ENCODE measurements at regions not wholly inside any gene's neighbourhood (a gene's known extent, or its start where the extent isn't known, plus 50 kb on each side); places are given as distances from the start of the nearest gene placed in this dataset.

DNA sequence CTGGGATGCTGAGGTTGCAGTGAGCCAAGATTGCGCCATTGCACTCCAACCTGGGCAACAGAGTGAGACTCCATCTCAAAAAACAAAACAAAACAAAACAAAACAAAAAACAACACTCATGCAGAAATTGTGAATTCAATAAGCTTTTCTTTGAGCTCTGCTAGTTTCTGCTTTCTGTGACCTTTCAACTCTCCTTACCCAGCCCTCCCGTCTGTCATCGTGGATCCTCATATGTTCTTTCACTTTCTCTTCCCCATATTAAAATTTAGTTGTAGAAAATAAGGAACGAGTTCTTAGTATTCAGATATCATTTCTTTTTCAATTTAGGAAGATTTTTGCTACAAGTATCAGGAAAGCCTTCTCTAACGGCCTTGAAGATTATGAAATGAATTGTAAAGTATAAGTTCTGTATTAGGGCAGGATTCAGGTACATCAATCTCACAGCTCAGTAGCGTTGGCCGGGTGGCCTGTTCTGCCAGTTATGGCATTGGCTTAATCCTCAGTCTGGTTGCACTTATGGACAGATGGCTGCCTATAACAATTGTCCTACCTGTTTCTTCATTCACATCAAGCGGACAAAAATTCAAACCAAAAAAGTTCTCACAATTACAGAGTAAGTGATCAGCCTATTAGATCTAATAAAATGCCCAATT is 1167.0 kb downstream of the SORCS3 start:
- H3K36me3 ChIP-seq (ENCODE audit: control insufficient read depth, insufficient read depth, low read length): no peaks in the 10 kb centered on the region
- no peaks in the 10 kb centered on the region for H3K9me3 ChIP-seq (ENCODE audit: control insufficient read depth, insufficient read depth, low read depth, low read length)
- DNase-seq (ENCODE audit: low read depth, low spot score): no peak
- no peaks in the 10 kb centered on the region for H3K27me3 ChIP-seq (ENCODE audit: control insufficient read depth, insufficient read depth, low read length)
- CTCF ChIA-PET: no interaction called here
- POLR2A ChIA-PET: no interaction called here
- intact Hi-C loops (cut with micrococcal nuclease; ENCODE audit: unreplicated experiment) (no loop called here), in situ Hi-C loops (cut with HindIII; ENCODE audit: low pct_unique_long_range_greater_than_20kb, low sequenced_read_pairs) (no loop called here)
- no TSS peak for BruUV-seq (replicated peaks)
- ATAC-seq: no peak
- no peak overlapping the region for H3K27ac ChIP-seq (ENCODE audit: low read length)
- TF ChIP-seq SIN3A (IDR thresholded peaks at IDR 0.05; ENCODE audit: borderline replicate concordance, insufficient read depth, low read depth, low read length) (no peak), TCF7L2 (IDR thresholded peaks at IDR 0.05; ENCODE audit: low read depth, low read length) (no peak), POLR2AphosphoS5 (IDR thresholded peaks at IDR 0.05; ENCODE audit: low read depth, low read length) (no peak)
- TF ChIP-seq, protein P1, sequence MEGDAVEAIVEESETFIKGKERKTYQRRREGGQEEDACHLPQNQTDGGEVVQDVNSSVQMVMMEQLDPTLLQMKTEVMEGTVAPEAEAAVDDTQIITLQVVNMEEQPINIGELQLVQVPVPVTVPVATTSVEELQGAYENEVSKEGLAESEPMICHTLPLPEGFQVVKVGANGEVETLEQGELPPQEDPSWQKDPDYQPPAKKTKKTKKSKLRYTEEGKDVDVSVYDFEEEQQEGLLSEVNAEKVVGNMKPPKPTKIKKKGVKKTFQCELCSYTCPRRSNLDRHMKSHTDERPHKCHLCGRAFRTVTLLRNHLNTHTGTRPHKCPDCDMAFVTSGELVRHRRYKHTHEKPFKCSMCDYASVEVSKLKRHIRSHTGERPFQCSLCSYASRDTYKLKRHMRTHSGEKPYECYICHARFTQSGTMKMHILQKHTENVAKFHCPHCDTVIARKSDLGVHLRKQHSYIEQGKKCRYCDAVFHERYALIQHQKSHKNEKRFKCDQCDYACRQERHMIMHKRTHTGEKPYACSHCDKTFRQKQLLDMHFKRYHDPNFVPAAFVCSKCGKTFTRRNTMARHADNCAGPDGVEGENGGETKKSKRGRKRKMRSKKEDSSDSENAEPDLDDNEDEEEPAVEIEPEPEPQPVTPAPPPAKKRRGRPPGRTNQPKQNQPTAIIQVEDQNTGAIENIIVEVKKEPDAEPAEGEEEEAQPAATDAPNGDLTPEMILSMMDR (IDR thresholded peaks at IDR 0.05): no peak
- TF ChIP-seq, protein P2, sequence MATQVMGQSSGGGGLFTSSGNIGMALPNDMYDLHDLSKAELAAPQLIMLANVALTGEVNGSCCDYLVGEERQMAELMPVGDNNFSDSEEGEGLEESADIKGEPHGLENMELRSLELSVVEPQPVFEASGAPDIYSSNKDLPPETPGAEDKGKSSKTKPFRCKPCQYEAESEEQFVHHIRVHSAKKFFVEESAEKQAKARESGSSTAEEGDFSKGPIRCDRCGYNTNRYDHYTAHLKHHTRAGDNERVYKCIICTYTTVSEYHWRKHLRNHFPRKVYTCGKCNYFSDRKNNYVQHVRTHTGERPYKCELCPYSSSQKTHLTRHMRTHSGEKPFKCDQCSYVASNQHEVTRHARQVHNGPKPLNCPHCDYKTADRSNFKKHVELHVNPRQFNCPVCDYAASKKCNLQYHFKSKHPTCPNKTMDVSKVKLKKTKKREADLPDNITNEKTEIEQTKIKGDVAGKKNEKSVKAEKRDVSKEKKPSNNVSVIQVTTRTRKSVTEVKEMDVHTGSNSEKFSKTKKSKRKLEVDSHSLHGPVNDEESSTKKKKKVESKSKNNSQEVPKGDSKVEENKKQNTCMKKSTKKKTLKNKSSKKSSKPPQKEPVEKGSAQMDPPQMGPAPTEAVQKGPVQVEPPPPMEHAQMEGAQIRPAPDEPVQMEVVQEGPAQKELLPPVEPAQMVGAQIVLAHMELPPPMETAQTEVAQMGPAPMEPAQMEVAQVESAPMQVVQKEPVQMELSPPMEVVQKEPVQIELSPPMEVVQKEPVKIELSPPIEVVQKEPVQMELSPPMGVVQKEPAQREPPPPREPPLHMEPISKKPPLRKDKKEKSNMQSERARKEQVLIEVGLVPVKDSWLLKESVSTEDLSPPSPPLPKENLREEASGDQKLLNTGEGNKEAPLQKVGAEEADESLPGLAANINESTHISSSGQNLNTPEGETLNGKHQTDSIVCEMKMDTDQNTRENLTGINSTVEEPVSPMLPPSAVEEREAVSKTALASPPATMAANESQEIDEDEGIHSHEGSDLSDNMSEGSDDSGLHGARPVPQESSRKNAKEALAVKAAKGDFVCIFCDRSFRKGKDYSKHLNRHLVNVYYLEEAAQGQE (IDR thresholded peaks at IDR 0.05; ENCODE audit: insufficient read depth in 1 of 2, low read depth in 2 of 2, low read length in 1 of 2): no peak
- no peaks in the 10 kb centered on the region for H3K4me1 ChIP-seq (ENCODE audit: control insufficient read depth, insufficient read depth, low read length)
- H3K4me3 ChIP-seq (ENCODE audit: low read depth in 2 of 2, low read length in 2 of 2): no peak overlapping the region

DNA sequence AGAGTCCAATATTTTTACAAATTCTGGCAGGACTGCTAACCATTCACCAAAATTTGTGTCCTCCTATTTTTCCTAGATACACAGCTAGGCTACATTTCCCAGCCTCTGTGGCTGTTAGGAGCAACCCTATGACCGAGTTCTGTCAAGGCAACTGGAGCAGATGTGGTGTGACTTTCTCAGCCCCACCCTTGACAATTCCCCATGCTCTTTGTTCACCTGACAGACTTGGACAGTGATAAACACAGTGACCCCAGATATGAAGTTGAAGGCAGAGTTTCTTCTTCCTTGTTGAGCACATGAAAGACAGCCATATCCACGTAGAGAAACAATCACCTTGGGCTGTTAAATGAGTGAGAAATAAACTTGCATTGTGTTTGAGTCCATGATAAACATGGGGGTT is 1162.1 kb downstream of the SORCS3 start:
- in situ Hi-C loops (cut with HindIII; ENCODE audit: low pct_unique_long_range_greater_than_20kb, low sequenced_read_pairs) (no loop called here), intact Hi-C loops (cut with micrococcal nuclease; ENCODE audit: unreplicated experiment) (no loop called here)
- ATAC-seq (no peak), DNase-seq (ENCODE audit: low read depth, low spot score) (no peak)
- Histone ChIP-seq H3K9me3 (ENCODE audit: control insufficient read depth, insufficient read depth, low read depth, low read length) (no peaks in the 10 kb centered on the region), H3K27ac (ENCODE audit: low read length) (no peak overlapping the region), H3K4me3 (ENCODE audit: low read depth in 2 of 2, low read length in 2 of 2) (no peak overlapping the region), H3K4me1 (ENCODE audit: control insufficient read depth, insufficient read depth, low read length) (no peaks in the 10 kb centered on the region), H3K27me3 (ENCODE audit: control insufficient read depth, insufficient read depth, low read length) (no peaks in the 10 kb centered on the region), H3K36me3 (ENCODE audit: control insufficient read depth, insufficient read depth, low read length) (no peaks in the 10 kb centered on the region)
- TF ChIP-seq TCF7L2 (IDR thresholded peaks at IDR 0.05; ENCODE audit: low read depth, low read length): no peak
- TF ChIP-seq, protein P2 (IDR thresholded peaks at IDR 0.05; ENCODE audit: insufficient read depth in 1 of 2, low read depth in 2 of 2, low read length in 1 of 2): no peak
- TF ChIP-seq, protein P1 (IDR thresholded peaks at IDR 0.05): no peak
- TF ChIP-seq POLR2AphosphoS5 (IDR thresholded peaks at IDR 0.05; ENCODE audit: low read depth, low read length): no peak
- no peak for TF ChIP-seq SIN3A (IDR thresholded peaks at IDR 0.05; ENCODE audit: borderline replicate concordance, insufficient read depth, low read depth, low read length)
- ChIA-PET POLR2A (no interaction called here), CTCF (no interaction called here)
- no TSS peak for BruUV-seq (replicated peaks)

Data from Panc1 (cell line).